NCI-H510A (cell line): ENCODE measurements at regions not wholly inside any gene's neighbourhood (a gene's known extent, or its start where the extent isn't known, plus 50 kb on each side); places are given as distances from the start of the nearest gene placed in this dataset.

Experiments
- DNase-seq: peaks from one replicate; lab custom pipeline; 2025; lab: John Stamatoyannopoulos, UW

- no peak for DNase-seq
Measured at GRCh38 chr5:6806668-6807067, 93.4 kb downstream of the TENT4A start.

DNA sequence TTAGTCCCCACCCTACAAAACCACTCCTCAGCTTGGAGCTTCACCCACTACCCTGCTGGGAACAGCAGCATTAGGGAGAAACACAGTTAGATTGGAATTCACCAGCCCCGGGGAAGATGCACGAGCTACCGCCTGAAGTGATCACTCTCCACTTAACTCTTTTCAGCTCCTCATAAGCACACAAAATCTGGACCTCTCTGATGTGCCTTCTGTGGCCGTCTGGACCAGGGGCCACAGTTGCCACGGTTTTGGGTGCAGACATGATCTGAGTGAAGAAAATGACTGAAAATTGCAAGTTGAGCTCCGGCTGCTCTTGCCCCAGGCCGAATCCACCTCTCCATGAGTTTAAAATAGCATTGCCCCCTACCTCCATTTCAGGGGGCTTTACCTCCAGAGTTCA, 95.2 kb downstream of the TENT4A start:
- no peak for DNase-seq

- DNase-seq, result no peak
Measured at GRCh38 chr5:6810641-6811405, 97.6 kb downstream of the TENT4A start.

- no peak for DNase-seq
Measured at GRCh38 chr5:6812091-6812490, 98.9 kb downstream of the TENT4A start.

- DNase-seq, result no peak
Measured at GRCh38 chr5:6812800-6813731, 99.8 kb downstream of the TENT4A start.

DNA sequence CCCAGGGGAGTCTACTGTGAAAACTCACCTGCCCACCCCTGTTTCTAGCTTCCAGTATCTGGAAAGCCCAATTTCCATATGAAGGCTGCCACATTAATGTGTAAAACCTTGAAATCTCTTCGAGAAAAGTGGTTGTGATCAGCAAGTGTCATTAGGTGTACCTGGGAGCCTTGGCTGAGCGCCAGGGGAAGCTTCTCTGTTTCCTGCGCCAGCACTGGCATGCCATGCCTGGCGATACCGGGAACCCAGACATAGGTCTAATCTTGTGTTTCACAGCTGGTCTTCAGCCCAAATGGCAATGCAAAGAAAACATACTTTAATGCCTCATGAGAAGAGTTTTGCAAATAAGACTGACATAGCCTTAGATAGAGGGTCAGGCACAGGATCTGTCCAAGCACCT, 101.6 kb downstream of the TENT4A start:
- DNase-seq, result no peak

DNA sequence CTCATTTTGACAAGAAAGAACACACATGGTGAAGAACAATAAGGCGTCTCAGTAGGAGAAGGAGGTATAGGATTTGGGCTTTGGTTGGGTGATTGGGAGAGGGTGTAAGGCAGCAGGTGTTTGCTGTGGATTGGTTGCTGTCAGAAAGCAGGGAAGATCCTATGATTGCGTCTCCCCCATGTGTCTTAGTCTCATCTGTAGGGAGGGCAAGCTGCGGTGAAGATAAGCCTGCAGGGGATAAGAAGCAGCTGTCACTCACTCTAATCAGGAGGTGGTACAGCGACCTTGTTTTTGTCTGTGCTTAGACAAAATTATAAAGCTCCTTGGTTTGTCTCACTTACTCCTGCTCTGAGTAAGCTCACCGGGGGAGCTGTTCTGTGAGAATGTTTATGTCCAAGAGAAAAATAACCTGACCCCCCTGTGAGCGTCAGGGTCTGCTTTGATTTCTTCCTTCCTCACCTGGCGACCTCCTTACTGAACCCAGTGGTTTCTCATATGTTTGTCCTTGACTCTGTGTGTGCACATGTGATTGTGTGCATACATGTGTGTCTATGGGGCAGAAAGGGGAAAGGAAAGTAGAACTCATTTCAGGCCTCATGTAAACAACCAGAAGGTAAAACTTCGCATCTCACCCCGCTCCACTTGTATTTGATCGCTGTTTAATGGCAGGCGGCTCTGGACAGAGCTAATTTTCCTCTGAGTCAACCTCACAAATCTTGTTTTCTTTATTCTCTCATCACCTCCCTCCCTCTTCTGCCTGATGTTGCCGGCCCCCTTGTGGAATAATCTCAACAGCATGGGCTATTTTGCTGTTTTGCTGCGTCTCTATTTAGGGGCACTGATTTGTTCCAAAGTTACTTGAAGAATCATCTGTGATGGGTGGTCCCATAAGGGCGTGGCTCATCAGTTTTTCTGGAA, 105.6 kb downstream of the TENT4A start:
- DNase-seq, result no peak

GRCh38 chr5:6819521-6819920, 106.3 kb downstream of the TENT4A start:
- DNase-seq, result no peak

DNA sequence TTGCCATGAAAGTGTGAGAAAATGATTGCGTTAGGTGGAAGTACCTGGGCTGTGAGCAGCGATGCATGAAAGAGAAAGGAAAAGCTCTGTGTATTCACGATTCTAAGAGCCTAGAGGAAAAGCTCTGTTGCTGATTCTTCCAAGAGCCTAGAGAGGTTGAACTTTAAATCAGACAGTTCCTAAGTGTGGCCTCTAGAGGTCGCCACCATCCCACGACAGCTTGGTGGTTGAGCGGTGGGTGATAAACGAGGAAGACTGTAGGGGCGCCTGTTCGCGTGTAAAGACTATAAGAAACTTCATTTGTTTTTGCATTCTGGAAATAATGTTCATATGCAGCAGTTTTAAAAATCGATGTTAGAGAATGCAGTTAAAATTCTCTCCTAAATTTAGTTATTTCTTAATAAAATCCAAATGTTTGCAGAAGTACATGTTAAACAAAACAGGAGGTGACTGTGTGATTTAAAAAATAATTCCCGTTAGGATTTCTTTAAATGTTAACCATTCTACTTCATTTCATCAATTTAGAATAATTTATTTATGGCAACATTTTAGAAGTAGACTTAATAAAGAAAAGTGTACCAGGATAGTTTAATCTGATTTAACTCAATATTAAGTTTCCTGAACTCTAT, 107.7 kb downstream of the TENT4A start:
- peak; percentile 12 for DNase-seq

DNA sequence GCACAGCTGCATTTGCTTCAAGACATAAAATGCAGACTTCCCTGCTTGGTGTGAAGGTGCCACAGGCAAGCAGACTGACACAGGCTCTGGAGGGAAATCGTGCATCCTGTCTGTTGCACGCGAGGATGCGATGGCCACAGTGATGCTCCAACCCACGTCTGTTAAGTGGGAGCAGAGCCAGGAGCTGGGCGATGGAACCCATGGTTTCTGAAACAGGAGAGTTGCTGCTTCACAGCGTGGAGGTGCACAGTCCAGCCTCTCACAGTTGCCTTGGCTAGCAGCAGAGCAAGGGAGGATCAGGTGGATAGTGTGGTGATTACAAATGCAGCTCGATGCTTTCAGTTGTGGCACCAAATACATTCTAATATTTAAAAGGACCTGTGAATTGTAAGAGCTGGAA, 108.8 kb downstream of the TENT4A start:
- no peak for DNase-seq

GRCh38 chr5:6822556-6823343, 109.5 kb downstream of the TENT4A start:
- DNase-seq, result no peak

- DNase-seq, result no peak
Measured at GRCh38 chr5:6823996-6824395, 110.8 kb downstream of the TENT4A start.

DNA sequence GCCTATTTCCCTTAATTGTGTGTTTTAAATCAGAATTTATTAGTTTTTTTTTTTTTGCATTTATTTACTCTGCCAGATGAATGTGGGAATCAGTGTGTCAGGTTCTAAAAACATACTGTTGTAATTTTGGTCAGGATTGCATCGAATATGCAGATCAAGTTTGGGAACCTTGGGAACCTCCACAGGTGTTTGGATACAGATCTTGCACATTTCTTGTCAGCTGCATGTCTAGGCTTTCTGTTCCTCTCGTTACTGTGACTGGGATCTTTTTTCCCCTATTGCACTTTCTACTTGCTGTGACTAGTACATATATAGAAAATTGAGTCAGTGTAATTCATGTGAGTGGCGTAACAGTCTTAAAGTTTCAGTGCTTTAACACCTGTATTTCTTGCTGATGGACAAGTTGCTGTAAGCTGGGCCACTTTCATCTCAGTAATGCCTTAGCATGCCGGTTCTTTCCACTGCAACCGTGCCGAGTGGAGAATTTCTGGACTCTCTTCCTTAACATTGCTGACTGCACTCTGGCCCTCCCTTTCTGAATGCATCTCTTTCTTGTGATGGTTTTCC, 112.5 kb downstream of the TENT4A start:
- no peak for DNase-seq

DNA sequence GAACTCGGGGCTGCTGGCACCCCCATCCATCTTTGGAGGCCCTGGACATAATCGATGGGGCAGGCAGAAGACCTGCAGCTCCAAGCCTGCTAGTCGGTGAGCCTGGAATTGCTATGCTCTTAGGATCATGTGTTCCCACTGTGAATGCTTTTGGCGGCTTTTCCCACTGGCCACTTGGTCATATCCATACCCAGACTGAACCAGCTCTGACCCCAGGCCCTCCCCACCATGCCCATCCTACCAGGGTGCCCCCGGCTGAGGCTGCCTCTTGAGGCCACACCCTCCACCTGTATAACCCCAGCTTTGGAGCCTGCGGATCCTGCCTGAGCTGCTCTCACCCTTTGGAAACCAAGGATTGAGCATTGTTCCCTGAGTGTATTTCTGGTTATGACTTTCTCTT, 113.5 kb downstream of the TENT4A start:
- DNase-seq, result no peak

DNA sequence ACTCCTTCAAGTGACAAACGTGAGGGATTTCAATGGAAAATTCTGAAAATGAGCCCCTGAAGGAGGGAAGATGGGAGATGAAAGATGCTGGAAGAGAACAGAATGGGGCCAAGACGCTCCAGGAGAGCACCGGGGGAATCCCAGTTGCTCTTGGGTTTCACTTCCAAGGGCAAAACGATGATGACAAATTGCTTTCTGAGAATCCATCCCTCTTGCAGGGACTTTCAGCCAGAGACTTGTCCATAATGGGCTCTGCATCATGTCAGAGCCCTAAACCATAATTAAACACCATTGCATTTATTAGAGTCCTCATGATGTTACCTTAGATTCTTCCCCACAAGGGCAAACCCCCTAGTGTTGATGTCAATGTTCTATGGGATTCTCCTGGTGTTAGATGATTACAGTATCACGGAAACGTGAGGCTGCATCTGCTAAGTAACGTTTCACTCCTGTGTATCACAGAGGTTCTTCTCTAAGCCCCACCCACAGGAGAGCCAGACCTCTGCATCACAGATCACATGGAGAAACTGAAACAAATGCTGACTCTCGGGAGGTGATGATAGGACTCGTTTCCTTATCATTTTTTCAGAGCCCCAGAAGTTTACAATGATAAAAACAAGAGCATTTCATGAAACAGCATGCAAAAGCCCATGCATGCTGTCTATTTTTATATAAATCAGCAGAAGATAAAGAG, 114.4 kb downstream of the TENT4A start:
- no peak for DNase-seq

DNA sequence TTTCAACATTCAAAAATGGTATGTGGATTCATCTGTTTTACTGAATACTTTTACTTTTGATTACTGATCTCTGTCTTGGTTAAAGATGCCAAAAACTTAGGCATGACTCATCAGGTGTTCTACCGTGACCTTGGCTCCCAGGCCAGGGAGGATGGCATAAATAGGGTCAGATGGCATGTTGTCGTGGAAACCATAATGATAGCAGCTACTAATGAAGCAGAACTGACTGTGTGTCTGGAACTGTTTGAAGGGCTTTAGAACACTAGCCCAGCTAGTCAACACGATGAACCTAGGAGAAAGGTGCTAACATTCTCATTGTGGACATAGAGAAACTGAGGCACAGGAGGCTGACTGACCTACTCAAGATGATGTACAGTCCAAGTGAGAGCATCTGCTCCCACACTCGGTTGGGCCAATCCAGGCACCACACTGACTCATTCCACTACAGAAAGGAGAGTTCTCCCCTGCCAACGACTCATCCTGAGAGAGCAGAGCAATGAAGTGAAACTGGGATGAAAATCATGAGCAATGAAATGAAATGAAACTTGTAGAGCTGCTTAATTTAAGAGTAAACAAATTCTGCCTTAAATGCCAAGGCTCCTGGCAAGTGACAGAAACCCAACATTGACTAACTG, 116.0 kb downstream of the TENT4A start:
- DNase-seq, result no peak

GRCh38 chr5:6830643-6831239, 117.5 kb downstream of the TENT4A start:
- no peak for DNase-seq

- DNase-seq, result no peak
Measured at GRCh38 chr5:6831678-6832671, 118.7 kb downstream of the TENT4A start.
